CD4-positive, CD25-positive, alpha-beta regulatory T cell (primary cell): ENCODE measurements at regions not wholly inside any gene's neighbourhood (a gene's known extent, or its start where the extent isn't known, plus 50 kb on each side); places are given as distances from the start of the nearest gene placed in this dataset.

ENCODE experiments used
- ATAC-seq, 2 donors: fragments of 150-1000 bp; cut with Tn5 transposase; one replicate each; pipeline ENCODE4 v1.10.0; 2021; ENCODE audit warnings: low read depth in 2 of 2, moderate number of reproducible peaks in 2 of 2, moderate library complexity in 1 of 2
- DNase-seq, 3 donors: peaks; one replicate each; pipeline versions ENCODE4 v3.0.0 to v3.0.0-alpha.2; 2012 to 2022; ENCODE audit warnings: mixed read lengths in 1 of 3
- H3K27ac ChIP-seq: one replicate; pipeline ENCODE4 v1.7.0; 2013; ENCODE audit warnings: mild to moderate bottlenecking, low read length; ENCODE audit not compliant: insufficient read depth, poor library complexity, severe bottlenecking
- H3K27me3 ChIP-seq: one replicate; pipeline ENCODE4 v1.7.0; 2013; ENCODE audit warnings: low read length; ENCODE audit not compliant: control insufficient read depth, insufficient read depth
- H3K36me3 ChIP-seq: one replicate; pipeline ENCODE4 v1.7.0; 2013; ENCODE audit warnings: mild to moderate bottlenecking, low read length, moderate library complexity; ENCODE audit not compliant: control insufficient read depth, insufficient read depth
- H3K4me1 ChIP-seq: 2 replicates; pipeline ENCODE4 v1.7.0; 2013; ENCODE audit warnings: mild to moderate bottlenecking, low read length; ENCODE audit not compliant: insufficient read depth, control insufficient read depth, poor library complexity, severe bottlenecking
- H3K4me3 ChIP-seq: one replicate; pipeline ENCODE4 v1.7.0; 2013; ENCODE audit warnings: low read depth, mild to moderate bottlenecking, low read length, moderate library complexity
- H3K9me3 ChIP-seq, 2 experiments: 1 replicate in 1 of 2; 2 replicates in 1 of 2; pipeline ENCODE4 v1.7.0; 2013; ENCODE audit warnings: low read length in 2 of 2, mild to moderate bottlenecking in 1 of 2, moderate library complexity in 1 of 2; ENCODE audit not compliant: control insufficient read depth in 2 of 2
- H3K27ac Mint-ChIP-seq, 3 donors: one replicate each; pipeline ENCODE4 v1.8.0; 2020 to 2022; ENCODE audit warnings: mild to moderate bottlenecking in 3 of 3, mixed read lengths in 3 of 3, moderate library complexity in 2 of 3
- H3K27me3 Mint-ChIP-seq: one replicate; pipeline ENCODE4 v1.8.0; 2022; ENCODE audit warnings: mild to moderate bottlenecking, mixed read lengths
- H3K36me3 Mint-ChIP-seq: one replicate; pipeline ENCODE4 v1.8.0; 2020; ENCODE audit warnings: mixed read lengths
- H3K4me1 Mint-ChIP-seq, 4 donors: one replicate each; pipeline ENCODE4 v1.8.0; 2020 to 2022; ENCODE audit warnings: mixed read lengths in 4 of 4, mild to moderate bottlenecking in 1 of 4
- H3K4me3 Mint-ChIP-seq, 4 donors: one replicate each; pipeline ENCODE4 v1.8.0; 2020 to 2022; ENCODE audit warnings: mild to moderate bottlenecking in 4 of 4, mixed read lengths in 4 of 4, moderate library complexity in 3 of 4
- H3K9me3 Mint-ChIP-seq, 7 donors: one replicate each; pipeline ENCODE4 v1.8.0; 2020 to 2022; ENCODE audit warnings: mixed read lengths in 7 of 7, mild to moderate bottlenecking in 3 of 7, moderate library complexity in 2 of 7

GRCh38 chr16:86070971-86071370 lies 172.0 kb downstream of the IRF8 start:
- no peak for ATAC-seq
- Mint-ChIP-seq H3K4me1 (no peaks in the 10 kb centered on the region), H3K27me3 (peaks cover under 1% of the 10 kb centered on the region), H3K27ac (no peak overlapping the region), H3K4me3 (no peak overlapping the region), H3K9me3 (peaks cover 0 to 4% (median 0%) of the 10 kb centered on the region in 7 donors), H3K36me3 (no peaks in the 10 kb centered on the region)
- Histone ChIP-seq H3K36me3 (no peaks in the 10 kb centered on the region), H3K9me3 (no peaks in the 10 kb centered on the region), H3K4me1 (no peaks in the 10 kb centered on the region), H3K27me3 (no peaks in the 10 kb centered on the region), H3K4me3 (no peak overlapping the region), H3K27ac (no peak overlapping the region)
- DNase-seq, result no peak

- Mint-ChIP-seq H3K4me3 (no peak overlapping the region), H3K27ac (no peak overlapping the region), H3K27me3 (no peaks in the 10 kb centered on the region), H3K36me3 (no peaks in the 10 kb centered on the region), H3K4me1 (no peaks in the 10 kb centered on the region), H3K9me3 (peaks cover 0 to 4% (median 0%) of the 10 kb centered on the region in 7 donors)
- Histone ChIP-seq H3K4me1 (no peaks in the 10 kb centered on the region), H3K36me3 (no peaks in the 10 kb centered on the region), H3K27me3 (no peaks in the 10 kb centered on the region), H3K4me3 (no peak overlapping the region), H3K9me3 (no peaks in the 10 kb centered on the region), H3K27ac (no peak overlapping the region)
- no peak for ATAC-seq
- no peak for DNase-seq
Observed at GRCh38 chr16:86071611-86072240, 172.8 kb downstream of the IRF8 start.

DNA sequence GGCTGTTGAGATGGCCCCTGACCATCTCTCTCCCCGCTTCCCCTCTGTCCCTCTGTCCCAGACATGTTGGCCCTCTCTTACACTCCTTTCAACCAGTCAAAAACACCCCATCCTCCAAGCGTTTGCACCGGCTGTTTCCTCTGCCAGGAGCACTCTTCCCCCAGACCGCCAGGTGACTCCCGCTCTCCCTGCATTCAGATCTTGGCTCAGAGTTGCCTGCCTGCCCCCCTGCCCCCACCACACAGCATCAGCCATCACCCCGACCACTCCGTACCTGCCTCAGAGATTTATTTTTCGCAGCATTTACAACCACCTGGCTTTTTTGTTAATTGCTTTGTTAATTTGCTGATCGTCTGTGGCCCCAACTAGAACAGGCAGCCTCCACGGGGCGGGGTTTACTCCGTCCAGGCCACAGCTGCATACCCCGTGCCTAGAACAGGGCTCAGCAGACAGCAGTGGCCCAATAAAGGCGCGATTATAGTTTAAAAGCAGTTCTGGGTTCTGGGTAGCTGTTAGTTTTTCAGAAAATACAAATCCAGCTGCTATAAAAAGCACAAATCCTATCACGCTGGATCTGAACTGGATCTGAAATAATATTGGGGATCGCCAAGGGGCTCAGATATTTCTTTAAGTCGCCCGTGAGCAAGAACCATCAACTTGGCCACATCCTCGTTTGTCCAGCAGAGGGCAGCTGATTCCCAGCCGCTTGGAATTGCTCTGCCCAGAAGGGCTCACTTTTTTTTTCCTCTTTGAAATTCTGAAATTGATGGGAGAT lies 173.6 kb downstream of the IRF8 start:
- no peak overlapping the region for H3K4me3 ChIP-seq

GRCh38 chr16:86073103-86073625 lies 174.2 kb downstream of the IRF8 start:
- no peak overlapping the region for H3K4me3 ChIP-seq
- DNase-seq, result no peak

More for the DNA sequence above, 173.6 kb downstream of the IRF8 start:
- Mint-ChIP-seq H3K36me3 (no peaks in the 10 kb centered on the region), H3K4me3 (no peak overlapping the region), H3K27me3 (no peaks in the 10 kb centered on the region), H3K4me1 (no peaks in the 10 kb centered on the region), H3K9me3 (peaks cover 0 to 4% (median 0%) of the 10 kb centered on the region in 7 donors), H3K27ac (no peak overlapping the region)
- Histone ChIP-seq H3K27me3 (no peaks in the 10 kb centered on the region), H3K9me3 (no peaks in the 10 kb centered on the region), H3K4me1 (no peaks in the 10 kb centered on the region), H3K27ac (no peak overlapping the region), H3K36me3 (no peaks in the 10 kb centered on the region)
- DNase-seq (peak in 1 of 3 donors; percentile 36), ATAC-seq (no peak)

DNA sequence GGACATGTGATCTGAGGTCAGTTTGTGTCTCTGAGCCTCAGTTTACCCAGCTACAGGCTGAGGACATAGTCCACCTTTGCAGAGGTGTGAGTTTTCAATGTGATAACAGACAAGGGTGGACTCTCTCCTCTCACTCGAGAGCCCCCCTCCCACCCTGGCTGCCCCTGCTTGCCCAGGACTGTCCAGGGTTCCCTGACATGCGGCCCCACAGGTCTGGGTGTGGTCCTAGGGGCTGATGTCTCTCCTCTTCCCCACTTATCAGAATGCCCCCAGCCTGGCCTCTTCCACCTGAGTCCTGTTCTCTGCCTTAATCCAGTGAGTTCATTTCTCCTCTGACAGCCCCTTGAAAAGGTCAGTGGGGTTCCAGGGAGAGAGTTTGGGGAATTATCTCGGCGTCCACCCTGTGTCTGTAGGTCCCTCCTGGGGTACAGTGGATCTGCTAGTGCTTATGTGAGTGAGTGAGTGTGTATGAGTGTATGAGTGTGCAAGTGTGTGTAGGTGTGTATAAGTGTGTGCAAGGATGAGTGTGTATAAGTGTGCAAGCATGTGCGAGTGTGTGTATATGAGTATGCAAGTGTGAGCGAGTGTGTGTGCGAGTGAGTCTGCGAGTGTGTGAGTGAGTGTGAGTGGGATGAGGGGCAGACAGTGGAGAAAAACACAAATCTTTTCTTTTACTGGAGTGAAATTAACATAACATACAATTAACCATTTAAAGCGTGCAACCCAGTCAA lies 175.0 kb downstream of the IRF8 start:
- no peaks in the 10 kb centered on the region for H3K4me1 ChIP-seq
- Mint-ChIP-seq H3K27ac (peak overlapping the region in 1 of 3 donors; percentile 39), H3K9me3 (peaks cover 0 to 4% (median 0%) of the 10 kb centered on the region in 7 donors), H3K36me3 (no peaks in the 10 kb centered on the region), H3K4me3 (no peak overlapping the region), H3K4me1 (no peaks in the 10 kb centered on the region), H3K27me3 (no peaks in the 10 kb centered on the region)
- H3K4me3 ChIP-seq, result no peak overlapping the region
- no peak overlapping the region for H3K27ac ChIP-seq
- H3K36me3 ChIP-seq, result no peaks in the 10 kb centered on the region
- DNase-seq (no peak), ATAC-seq (no peak)
- H3K9me3 ChIP-seq, result no peaks in the 10 kb centered on the region
- H3K27me3 ChIP-seq, result no peaks in the 10 kb centered on the region

More at GRCh38 chr16:86073103-86073625, 174.2 kb downstream of the IRF8 start:
- no peak overlapping the region for H3K27ac ChIP-seq
- no peaks in the 10 kb centered on the region for H3K27me3 ChIP-seq
- H3K9me3 Mint-ChIP-seq, result peaks cover 0 to 4% (median 0%) of the 10 kb centered on the region in 7 donors
- H3K27me3 Mint-ChIP-seq, result no peaks in the 10 kb centered on the region
- no peak overlapping the region for H3K27ac Mint-ChIP-seq
- no peak overlapping the region for H3K4me3 Mint-ChIP-seq
- H3K4me1 Mint-ChIP-seq, result no peaks in the 10 kb centered on the region
- no peak for ATAC-seq
- no peaks in the 10 kb centered on the region for H3K4me1 ChIP-seq
- H3K9me3 ChIP-seq, result no peaks in the 10 kb centered on the region
- H3K36me3 ChIP-seq, result no peaks in the 10 kb centered on the region
- H3K36me3 Mint-ChIP-seq, result no peaks in the 10 kb centered on the region

GRCh38 chr16:86074651-86075487 lies 175.9 kb downstream of the IRF8 start:
- no peak overlapping the region for H3K4me3 ChIP-seq
- no peak overlapping the region for H3K27ac ChIP-seq
- DNase-seq (no peak), ATAC-seq (no peak)
- no peaks in the 10 kb centered on the region for H3K36me3 ChIP-seq
- no peaks in the 10 kb centered on the region for H3K4me1 Mint-ChIP-seq
- H3K27me3 Mint-ChIP-seq, result no peaks in the 10 kb centered on the region
- no peaks in the 10 kb centered on the region for H3K27me3 ChIP-seq
- H3K4me1 ChIP-seq, result no peaks in the 10 kb centered on the region
- H3K9me3 Mint-ChIP-seq, result peaks cover 0 to 4% (median 0%) of the 10 kb centered on the region in 7 donors
- H3K36me3 Mint-ChIP-seq, result no peaks in the 10 kb centered on the region
- no peaks in the 10 kb centered on the region for H3K9me3 ChIP-seq
- no peak overlapping the region for H3K4me3 Mint-ChIP-seq
- H3K27ac Mint-ChIP-seq, result no peak overlapping the region

DNA sequence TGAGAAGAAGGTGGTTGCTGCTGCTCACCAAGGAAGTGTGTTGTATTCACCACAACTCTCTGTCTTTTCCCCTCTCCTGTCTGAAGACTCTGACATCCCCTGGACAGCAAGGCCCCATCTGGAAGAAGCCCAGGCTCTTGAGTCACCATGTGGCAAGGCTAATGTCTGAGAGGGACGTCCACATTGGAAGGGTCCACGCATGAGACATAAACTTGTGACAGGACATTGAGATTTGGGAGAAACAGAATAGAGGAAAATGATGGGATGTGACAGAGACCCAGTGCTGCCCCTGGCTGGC lies 176.5 kb downstream of the IRF8 start:
- no peaks in the 10 kb centered on the region for H3K27me3 Mint-ChIP-seq

More for the DNA sequence above, 176.5 kb downstream of the IRF8 start:
- no peak for ATAC-seq
- no peak overlapping the region for H3K4me3 ChIP-seq
- Mint-ChIP-seq H3K4me3 (no peak overlapping the region), H3K4me1 (no peaks in the 10 kb centered on the region), H3K9me3 (peaks cover 0 to 4% (median 0%) of the 10 kb centered on the region in 7 donors), H3K36me3 (no peaks in the 10 kb centered on the region), H3K27ac (no peak overlapping the region)
- H3K9me3 ChIP-seq, result no peaks in the 10 kb centered on the region
- DNase-seq, result no peak
- no peak overlapping the region for H3K27ac ChIP-seq
- H3K4me1 ChIP-seq, result no peaks in the 10 kb centered on the region
- H3K36me3 ChIP-seq, result no peaks in the 10 kb centered on the region
- no peaks in the 10 kb centered on the region for H3K27me3 ChIP-seq
